ENCODE measurements at regions not wholly inside any gene's neighbourhood (a gene's known extent, or its start where the extent isn't known, plus 50 kb on each side); places are given as distances from the start of the nearest gene placed in this dataset.

DNA sequence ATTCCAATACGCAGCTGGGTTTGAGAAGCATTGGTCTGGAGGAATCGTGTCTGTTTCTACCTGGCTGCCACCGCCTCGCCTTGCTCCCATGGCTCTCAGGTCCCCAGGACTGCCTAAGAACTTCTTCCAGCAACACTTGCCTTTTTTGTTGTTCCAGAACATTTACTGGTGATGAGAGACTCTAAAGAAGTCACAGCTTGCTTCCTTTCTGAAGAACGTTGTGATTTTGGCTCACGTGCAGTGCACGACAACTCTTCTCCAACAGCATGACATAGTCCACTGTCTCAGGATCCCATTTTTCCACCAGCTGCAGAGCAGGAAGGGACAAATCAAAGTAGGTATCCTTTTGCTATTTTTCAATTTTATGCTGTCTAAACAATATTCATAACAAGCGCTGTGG lies 940.9 kb downstream of the SLC4A3 start:
- no peak overlapping the region for H3K4me3 ChIP-seq (replicated peaks; ENCODE audit: low read depth, low read length)
- no peak for DNase-seq (ENCODE audit: low read depth)
- TF ChIP-seq CTCF (IDR thresholded peaks at IDR 0.05; ENCODE audit: low read length, missing control alignments): no peak

DNA sequence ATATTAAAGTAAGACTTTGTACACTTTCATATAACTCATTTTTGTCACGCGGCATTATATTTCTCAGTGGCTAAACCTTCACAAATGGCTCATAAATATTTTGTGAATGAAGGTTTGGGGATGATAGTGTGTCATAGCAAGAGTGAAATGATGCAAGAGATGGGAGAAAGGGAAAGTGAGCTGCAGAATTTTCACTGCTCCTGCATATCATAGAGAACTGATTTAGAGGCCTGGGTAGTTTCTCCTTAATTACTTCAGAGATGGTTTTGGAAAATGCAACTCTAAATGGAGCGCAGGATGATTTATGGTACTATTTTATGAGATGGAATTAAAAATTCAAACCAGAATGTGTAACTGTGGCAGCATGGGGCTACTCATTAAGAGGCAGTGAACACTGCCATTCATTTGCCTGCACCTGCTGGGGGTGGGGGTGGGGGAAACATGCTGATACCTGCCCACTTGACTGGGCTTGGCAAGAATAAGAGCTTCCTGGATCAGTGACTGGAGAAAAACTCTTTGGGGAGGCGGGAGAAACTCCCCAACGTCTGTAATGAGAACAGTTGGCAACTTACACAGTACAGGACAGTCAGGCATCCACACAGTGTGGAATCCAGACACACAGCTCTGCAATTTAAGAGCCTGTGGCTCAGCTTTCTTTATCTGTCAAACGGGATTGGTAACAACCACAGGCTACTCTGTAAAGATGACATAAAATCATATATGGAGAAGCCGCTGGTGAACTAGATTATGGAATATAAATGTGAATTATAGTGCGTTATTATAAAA lies 941.9 kb downstream of the SLC4A3 start:
- no peak for TF ChIP-seq CTCF (IDR thresholded peaks at IDR 0.05; ENCODE audit: low read length, missing control alignments)
- DNase-seq (ENCODE audit: low read depth): no peak
- H3K4me3 ChIP-seq (replicated peaks; ENCODE audit: low read depth, low read length): no peak overlapping the region

DNA sequence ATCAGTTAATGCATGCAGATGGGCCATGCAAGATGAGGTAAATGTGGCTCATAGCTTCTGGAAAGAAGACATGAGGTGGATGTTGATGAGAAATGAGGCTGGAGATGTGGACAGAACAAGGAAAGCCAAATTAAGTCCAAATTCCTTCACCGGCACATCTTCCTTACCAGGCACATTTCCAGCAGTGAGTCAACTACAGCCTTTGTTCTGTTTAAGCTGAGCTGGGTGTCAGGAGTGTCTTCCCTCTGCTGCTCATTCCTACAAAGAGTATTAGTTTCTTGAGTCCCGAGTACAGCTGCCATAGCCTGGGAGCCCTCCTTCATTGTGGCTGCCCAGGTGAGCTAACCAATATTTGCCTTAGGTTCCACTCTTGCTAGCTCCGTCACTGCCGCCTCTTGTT lies 945.0 kb downstream of the SLC4A3 start:
- H3K4me3 ChIP-seq (replicated peaks; ENCODE audit: low read depth, low read length): no peak overlapping the region
- no peak for TF ChIP-seq CTCF (IDR thresholded peaks at IDR 0.05; ENCODE audit: low read length, missing control alignments)
- DNase-seq (ENCODE audit: low read depth): peak; percentile 7

DNA sequence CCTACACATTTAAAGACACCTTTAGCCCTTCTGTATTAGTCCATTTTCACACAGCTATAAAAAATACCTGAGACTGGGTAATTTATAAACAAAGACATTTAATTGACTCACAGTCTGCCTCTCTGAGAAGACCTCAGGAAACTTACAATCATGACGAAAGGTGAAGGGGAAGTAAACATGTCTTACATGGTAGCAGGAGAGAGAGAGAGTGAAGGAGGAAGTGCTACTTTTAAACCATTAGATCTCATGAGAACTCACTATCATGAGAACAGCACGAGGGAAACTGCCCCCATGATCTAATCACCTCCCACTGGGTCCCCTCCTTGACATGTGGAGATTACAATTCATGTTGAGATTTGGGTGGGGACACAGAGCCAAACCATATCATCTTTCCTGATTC lies 946.6 kb downstream of the SLC4A3 start:
- DNase-seq (ENCODE audit: low read depth): no peak
- no peak for TF ChIP-seq CTCF (IDR thresholded peaks at IDR 0.05; ENCODE audit: low read length, missing control alignments)
- no peak overlapping the region for H3K4me3 ChIP-seq (replicated peaks; ENCODE audit: low read depth, low read length)

DNA sequence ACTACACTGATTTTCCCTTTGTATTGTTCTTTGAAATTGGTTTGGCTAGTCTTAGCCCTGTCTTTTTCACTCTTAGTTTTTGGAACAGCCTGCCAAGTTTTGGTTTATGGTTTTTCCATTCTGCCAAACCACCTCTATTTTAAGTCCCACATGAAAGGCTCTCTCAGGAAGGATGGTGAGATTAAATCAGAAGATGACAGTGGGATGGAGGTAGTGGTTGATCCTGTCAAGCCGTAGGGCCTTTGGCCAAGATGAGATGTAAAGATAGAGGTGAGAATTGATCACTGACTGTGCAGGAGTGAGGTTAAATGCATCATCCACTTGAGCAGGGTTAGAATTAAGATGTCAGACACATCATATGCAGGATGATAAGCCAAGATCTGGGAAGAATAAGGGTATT lies 948.5 kb downstream of the SLC4A3 start:
- DNase-seq (ENCODE audit: low read depth): no peak
- no peak for TF ChIP-seq CTCF (IDR thresholded peaks at IDR 0.05; ENCODE audit: low read length, missing control alignments)
- H3K4me3 ChIP-seq (replicated peaks; ENCODE audit: low read depth, low read length): no peak overlapping the region

DNA sequence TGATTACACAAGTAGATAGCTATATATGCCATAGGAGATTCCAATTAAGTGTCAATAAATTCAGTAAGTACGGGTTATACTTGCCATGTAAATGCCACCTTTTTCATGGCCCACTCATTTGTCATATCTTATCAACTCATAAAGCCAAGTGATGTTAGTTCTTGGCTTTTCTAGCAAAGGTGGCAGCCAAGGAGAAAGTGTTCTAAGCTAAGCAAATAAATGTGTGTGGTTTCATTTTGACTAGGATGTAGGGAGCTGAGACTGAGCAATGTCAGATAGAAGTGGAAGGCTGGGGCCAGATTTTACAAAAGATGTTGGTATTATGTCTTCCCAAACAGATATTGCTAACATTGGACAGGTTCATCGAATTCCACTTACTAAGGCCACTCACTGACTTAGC lies 952.0 kb downstream of the SLC4A3 start:
- TF ChIP-seq CTCF (IDR thresholded peaks at IDR 0.05; ENCODE audit: low read length, missing control alignments): no peak
- DNase-seq (ENCODE audit: low read depth): no peak
- no peak overlapping the region for H3K4me3 ChIP-seq (replicated peaks; ENCODE audit: low read depth, low read length)

GRCh38 chr2:220580113-220580512 lies 952.7 kb downstream of the SLC4A3 start:
- H3K4me3 ChIP-seq (replicated peaks; ENCODE audit: low read depth, low read length): no peak overlapping the region
- DNase-seq (ENCODE audit: low read depth): no peak
- TF ChIP-seq CTCF (IDR thresholded peaks at IDR 0.05; ENCODE audit: low read length, missing control alignments): no peak
